OCI-M1 (cell line): ENCODE measurements at regions not wholly inside any gene's neighbourhood (a gene's known extent, or its start where the extent isn't known, plus 50 kb on each side); places are given as distances from the start of the nearest gene placed in this dataset.

Source experiments
- DNase-seq: peaks from one replicate; lab custom pipeline; 2025; lab: John Stamatoyannopoulos, UW

DNA sequence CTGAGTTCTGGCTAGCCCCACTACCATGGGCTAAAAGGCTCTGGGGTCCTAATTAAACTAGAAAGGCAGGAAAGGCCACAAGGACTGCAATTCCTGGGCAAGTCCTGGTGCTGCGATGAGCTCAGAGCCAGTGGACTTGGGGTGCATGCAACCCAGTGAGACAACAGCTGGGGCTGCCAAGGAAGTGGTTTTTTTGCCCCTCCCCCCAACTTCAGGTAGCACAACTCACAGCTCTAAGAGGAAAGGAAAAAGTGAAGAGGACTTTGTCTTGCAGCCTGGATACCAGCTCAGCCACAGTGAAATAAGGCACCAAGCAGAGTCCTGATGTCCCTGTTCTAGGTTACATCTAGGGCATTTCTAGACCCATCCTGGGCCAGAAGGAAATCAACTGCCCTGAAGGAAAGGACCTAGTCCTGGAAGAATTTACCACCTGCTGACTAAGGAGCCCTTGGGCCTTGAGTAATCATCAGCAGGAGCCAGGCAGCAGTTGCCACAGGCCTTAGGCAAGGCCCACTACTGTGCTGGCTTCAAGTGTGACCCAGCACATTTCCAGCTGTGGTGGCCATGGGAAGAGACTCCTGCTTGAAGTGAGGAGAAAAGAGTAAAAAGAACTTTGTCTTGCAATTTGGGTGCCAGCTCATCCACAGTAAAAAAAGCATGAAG is 358.4 kb downstream of the BTBD3 start:
- DNase-seq, result no peak

DNA sequence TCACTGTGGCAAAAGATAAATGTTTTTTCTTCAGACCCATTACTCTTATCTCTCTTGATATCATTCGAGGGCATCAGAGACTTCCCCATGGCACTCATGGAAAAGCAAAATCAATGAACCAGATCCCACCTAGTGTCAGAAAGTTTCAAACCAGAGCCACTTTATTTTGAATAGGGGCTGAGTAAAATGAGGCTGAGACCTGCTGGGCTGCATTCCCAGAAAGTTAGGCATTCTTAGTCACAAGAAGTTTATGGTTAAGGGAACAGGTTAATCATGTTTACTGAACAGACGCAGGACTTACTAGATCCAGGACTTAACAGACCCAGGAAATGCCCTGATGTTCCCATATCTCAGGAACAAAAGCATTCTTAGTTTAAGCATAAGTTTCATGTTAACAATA is 369.9 kb downstream of the BTBD3 start:
- DNase-seq, result no peak

DNA sequence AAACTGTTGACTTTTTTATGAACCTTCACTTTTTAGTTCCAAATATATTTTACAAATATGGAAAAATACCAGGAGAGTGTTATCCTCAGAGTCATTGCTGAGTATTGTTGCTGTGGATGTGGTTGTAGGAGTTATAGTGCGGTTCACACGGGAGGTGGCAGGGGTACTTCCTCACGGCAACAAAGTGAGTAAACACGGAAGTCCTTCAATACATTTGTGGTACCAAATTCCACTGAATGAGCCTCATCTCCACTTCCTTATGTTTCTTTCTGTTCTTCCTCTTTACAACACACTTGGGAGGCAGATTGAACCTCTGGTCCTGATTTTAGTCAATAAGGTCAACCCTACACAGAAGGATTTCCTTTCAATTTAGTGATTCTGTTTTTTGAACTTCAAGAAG is 371.8 kb downstream of the BTBD3 start:
- peak; percentile 6 for DNase-seq

DNA sequence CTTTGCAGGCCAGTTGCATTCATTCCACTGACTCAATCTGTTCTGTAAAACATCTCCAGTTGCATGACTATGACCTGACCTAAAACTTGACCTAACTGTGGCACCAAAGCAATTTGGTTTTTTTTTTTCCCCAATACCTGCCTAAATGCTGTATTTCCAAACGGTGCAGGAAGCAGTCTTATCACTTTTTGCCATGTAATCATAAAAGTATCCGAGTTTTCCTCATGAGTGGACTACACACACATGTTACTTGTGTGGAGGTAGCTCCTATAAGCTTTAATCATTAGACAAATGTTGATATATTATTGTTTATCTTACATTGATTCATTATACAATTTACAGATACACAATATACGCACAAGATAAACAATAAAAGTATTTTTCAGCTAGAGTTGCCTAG is 373.7 kb downstream of the BTBD3 start:
- no peak for DNase-seq

DNA sequence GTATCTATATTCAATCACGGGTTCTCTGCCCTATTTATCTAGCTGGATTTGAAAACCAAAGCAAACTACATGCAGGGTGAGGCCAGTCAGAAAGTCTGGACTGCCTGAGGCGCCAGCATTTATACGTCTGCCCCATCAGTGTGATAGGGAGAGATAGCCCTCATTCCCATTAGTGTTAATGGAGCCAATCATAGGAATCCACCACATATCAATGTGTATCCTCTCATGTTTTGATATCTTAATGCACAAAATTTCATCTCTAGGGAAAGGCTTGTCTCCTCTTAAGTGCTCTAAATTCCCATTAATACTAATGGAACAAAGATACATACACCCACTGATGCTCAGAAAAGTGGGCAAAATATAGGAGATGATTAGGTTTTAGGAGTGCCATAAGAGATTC is 376.2 kb downstream of the BTBD3 start:
- DNase-seq, result no peak

DNA sequence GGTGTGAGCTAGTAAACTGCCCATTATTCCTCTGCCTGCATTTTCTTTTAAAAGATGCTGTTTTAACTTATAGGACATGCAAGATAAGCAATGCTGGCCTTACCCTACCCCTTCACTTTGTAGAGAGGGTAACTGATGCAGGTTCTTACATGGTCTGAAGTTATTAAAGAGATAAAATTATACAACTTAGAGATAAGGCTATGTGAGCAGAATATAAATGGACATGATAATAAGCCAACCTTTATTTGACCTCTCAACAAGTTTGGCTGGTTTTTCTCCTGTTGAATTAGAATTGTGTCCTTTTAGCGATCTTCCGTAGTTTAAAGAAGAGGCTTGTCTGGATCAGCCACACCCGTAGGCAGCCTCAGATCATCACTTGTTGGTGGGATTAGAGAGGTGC is 377.0 kb downstream of the BTBD3 start:
- no peak for DNase-seq

DNA sequence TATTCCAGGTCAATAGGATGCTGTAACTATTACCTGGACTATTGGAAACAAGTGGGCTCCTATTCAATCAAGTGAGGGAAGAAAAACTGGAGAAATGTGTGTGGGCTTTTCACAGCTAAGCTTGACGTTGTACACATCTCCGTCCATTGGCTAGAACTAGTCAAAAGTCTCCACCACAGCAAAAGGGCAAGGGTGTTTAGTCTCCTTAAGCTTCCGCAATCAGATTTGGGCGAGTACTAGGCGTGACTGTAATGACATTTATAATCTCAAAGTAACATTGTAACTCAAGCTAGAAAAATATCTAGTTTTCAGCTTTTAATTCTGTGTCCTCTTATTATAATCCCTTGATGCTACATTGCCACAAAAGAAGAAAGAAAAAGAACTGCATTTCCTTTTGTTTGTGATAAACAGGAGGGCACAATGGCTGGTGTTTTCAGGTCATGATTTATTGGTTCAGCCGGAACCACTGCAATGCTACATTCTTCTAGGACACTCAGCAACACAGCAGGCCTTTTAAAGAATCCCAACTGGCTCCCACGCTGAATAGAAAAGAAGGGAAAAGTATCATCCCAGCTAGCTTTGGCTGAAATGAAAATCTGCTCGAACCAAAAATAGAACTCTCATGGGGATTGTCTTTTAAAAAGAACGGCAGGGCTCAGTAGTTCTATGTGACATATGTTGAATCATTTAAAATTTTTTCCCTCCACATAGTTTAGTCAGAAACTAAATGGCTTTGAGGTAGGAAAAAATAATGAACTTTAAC is 387.7 kb downstream of the BTBD3 start:
- no peak for DNase-seq

DNA sequence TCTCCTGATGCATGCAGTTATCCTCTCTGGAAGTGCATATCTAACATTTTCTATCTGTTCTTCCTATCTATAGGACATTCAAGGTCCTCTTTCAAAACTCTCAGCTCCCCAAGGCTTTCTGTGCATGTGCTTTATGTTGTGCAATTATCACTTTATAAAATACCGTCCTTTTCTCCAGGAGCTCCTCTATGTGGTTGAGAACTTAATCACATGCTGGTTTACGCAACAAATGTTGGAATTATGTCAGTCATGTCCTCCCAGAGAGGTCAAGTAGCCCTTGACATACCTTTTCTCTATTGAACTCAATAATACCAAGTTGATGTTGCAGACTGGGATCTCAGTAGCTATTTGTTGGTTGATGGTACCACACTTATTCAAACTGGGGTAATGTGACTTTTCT is 388.4 kb downstream of the BTBD3 start:
- DNase-seq, result no peak

DNA sequence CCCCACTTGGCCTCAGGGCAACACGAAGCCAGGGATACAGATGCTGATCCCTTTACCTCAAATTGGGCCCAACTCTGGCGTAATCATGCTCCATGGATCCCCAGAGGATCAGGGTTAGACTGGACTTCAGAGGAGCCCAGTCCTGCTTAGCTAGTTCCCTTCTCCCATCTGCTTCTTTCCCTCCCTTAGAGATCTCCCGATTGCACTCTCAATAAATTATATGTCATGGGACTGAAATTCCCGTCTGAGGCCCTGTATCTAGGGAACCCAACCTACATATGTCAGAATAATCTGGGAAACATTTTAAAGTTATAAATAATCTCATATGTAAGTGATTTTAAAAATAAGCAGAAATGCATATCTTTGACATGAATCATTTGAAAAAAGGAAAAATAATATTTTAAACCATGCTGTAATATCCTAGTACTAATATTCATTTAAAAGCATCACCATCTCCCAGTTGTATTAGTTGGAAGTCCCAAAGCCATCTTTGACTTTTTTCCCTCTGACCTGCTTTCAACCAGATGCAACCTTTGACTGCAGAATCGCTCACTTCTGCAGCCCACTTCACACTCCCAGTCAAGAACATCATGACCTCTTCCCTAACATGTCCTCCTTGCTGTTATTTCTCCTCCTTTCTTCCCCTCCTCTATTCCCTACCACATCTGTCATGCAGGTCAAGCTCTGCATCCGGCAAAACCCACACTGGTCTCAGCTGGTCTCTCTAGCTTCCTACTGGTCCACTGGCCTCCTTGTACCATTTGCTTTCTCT is 393.6 kb downstream of the BTBD3 start:
- no peak for DNase-seq

DNA sequence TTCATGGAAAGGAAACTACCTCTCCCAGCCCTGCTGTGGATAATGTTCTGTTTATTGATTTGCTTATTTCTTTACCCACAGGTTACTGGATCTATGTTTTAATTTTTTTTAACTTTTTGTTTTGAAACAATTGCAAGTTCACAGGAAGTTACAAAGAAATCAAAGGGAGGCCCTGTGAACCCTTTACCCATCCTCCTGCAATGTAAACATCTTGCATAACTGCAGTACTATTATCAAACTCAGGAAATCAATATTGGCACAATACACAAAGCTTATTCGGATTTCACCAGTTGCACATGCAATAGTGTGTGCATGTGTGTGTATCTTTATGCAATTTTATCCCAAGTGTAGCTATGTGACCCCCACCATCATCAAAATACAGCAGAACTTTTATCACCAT is 398.0 kb downstream of the BTBD3 start:
- no peak for DNase-seq

DNA sequence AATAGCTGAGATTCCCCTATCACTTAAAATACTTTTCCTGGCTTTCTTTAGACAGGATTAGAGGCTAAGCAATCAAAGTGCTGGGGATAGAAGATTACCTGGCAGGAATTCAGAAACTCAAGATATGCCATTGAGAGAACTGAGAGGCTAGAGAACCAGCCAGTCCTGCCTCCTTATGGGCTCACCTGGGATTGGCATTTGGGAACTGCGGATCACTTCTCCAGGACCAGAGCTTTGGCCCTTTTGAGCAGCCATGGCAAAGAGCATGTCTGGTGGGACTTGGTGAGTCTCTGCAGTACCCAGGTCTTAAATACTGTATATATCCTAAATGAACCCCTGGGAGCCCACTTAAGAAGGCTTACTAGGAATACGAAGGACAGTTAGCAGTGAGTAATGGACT is 399.1 kb downstream of the BTBD3 start:
- DNase-seq, result no peak

DNA sequence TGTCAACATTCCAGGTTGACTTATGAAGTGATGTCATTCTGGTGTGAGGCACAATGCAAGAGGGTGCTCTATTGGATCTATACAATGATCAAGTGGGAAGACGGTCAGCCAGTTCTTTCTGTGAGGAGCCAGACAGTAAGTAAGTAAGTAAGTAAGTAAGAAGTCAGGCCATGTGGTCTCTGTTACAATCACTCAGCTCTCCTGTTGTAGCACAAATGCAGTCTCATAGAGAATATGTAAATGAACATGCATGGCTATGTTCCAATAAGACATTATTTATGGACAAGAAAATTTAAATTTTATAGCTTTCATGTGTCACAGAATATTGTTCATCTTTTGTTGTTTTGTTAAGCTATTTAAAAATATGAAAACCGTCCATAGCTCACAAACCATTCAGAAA is 399.7 kb downstream of the BTBD3 start:
- no peak for DNase-seq

DNA sequence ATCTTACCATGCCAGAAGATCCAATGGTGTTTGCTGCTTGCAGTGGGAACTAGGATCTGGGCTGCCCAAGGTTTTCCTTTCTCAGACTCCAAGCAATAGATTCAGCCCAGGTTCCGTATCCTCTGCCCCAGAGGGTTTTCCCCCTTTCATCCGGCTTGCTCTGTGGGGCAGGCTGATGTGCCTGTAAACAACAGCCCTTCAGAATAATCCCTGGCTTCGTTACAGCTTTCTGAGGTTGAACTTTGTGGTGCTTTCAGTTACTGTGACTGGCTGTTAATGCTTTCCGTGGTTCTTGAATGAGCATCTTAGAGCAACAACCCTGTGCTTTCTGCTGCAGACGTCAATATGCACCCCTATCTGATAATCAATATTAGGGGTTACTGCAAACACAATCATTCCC is 400.4 kb downstream of the BTBD3 start:
- DNase-seq, result no peak

DNA sequence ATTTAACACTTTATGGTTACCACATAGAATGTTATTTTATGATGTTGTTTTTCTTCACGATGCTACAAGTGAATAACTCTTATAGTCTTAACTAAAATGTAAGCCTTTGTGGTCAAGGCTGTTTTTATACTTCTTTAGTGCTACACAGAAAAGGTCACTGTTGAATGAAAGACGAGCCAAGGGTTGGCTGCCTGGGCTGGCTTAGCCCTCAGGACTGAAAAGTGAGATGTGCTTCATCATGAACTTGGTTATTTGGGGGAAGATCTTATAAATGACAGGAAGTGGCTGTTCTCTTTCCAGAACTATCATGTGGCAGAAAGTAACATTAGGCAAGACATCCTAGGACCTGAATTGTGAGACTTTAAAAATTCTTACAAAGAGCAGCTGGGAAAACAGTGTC is 404.0 kb downstream of the BTBD3 start:
- no peak for DNase-seq

DNA sequence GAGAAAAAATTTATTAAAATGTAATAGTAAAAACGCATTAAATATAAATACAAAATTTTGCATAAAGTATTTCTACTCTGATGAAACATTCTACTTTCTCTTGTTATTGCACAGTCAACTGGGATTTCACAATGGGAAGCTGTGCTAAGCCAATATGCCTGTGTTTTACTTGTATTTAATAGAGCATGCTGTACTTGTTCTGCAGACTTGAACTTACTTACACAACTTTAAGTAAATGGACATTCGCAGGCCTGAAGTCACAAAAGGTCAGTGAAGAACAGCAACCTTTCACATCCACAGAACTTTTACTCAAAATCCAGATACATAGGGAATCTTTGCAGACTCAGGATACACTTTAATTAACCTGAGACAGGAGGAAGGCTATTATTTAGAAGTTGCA is 409.5 kb downstream of the BTBD3 start:
- no peak for DNase-seq

DNA sequence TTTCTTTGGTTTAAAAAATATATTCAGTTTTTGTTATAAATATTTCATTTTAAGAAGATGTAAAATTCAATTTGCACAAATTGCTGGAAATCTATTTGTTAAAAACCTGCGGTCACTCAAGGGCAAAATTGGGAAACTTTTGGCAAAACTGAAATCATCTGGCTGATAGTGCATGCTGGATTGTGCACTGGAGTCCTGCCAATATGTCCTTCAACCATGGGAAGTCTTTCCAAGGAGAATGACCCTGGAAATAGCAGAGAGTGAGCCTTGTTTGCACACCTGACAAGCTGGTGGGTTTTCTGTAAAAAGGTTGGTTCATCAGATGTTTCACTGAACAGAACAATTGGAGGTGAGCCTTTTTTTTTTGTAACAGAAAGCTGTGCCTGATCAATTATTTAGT is 413.5 kb downstream of the BTBD3 start:
- no peak for DNase-seq

DNA sequence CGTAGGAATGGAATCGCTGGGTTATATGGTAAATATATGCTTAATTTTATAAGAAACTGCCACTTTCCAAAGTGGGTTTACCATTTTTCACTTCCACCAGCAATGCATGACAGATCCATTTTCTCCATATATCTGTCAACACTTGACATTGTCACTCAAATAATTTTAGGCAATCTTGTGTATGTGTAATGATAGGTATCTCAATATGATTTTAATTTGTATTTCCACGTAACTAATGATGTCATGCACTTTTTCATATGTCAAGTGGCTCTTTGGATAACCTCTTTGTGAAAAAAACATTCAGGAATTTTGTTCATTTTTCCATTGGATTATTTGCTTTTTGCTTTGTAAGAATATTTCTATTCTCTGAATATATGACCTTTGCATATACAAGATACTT is 419.9 kb downstream of the BTBD3 start:
- no peak for DNase-seq

DNA sequence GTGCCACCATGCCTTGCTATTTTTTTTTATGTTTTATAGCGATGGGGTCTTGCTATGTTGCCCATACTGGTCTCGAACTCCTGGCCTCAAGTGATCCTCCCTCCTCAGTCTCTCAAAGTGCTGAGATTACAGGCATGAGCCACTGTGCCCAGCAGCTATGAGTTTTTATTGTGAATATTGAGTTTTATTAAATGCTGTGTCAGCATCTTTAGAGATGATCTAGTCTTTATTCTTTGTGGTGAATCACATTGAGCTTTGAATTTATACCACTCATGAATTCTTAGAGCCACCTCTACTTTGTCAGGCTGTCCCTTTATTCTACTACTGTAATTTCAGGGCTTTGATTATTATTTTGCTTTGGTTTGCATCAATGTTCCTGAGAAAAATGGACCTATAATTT is 428.3 kb downstream of the BTBD3 start:
- no peak for DNase-seq

DNA sequence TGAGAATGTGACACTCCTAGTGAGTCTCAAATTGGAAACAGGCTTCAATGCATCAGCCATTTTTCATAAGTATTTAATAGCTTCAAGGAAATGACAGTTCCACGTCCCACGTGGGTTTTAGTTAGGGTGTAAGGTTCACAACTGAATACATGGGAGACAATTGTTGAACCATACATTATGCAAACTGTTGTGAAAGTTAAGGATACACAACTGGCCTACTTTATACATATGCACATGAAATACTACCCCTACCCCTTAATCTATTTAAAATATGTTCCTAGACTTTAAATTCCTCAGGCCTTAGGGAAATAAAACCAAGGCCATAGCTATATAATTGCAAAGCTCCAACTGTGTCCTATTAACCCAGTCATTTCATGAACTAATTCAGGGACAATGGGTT is 436.1 kb downstream of the BTBD3 start:
- no peak for DNase-seq

DNA sequence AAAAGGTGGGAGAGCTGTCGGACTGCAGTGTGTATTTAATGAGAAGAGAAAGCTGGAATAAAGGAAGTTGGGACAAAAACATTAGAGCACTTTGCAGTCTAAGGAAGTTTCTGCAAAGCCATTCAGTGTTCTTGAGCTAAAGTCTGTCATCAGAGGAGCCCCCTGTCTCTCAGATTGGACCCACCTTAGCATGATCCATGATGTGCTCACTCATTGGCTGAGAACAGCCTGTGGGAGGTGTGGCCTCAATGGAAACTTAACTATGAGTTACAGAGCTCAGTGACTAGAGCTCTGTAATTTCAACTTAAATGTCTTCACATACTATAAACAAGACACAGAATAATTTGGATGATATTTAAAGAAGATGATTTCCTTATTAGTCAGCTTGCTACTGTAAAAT is 437.0 kb downstream of the BTBD3 start:
- peak; percentile 14 for DNase-seq

DNA sequence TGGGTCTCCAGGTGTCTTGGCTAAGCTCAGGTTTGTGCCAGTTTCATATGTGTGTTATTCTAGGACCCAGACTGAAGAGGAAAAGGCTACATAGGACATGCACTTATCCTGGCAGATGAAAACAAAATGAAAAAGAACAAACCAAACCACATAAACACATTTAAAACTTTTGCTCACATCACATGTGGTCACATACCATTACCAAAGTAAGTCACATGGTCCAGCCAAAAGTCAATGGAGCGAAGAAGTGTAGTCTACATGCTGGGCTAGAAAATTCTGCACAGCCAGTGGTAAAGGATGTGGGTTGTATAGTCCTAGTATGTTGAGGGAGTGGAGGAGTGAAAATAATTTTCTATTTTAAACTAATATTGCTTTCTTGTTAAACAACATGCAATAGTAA is 437.5 kb downstream of the BTBD3 start:
- no peak for DNase-seq

DNA sequence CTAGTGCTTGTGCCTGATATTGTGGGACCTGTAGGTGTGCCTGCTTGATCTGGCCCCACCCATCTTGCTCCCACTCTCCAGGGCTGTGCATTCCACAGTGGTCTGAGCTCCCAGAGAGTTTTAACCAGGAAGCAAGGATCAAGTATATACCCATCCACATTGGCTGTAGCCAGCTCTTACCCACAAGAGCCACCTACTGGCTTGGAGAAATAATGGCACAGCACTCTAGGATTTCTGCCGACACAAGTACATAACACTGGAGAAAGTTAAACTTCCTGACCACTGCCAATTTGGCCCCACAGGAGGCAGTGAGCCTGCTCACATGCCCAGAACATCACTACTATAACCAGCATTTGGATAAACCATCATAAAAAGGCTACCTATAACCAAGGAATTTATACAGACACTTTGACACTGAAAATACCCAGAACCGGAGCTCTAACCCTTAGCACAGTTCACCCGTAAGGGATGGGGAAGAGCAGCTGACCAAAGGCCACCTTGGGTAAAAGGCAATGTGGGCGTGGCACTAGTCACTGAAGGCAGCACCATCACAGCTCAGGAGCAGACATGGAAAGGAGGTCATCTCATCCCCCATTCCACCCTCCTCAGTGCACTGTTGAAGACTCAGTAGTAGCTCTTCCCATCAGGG is 440.4 kb downstream of the BTBD3 start:
- DNase-seq, result no peak

DNA sequence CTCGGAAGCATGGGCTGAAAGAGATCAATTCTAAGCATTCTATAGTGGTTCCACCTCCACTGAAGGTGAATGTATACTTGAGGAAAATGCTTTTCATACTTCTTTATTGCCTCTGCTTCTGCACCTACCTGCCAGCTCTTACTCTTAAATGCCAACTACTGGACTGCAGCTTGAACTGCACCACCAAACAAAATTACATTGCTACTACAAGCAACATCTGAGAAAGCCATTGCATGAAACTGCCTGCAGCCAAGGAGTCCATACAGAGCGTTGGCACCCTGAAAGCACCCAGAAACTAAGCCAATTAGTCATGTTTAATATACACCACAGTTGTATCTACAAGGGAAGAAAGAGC is 440.9 kb downstream of the BTBD3 start:
- DNase-seq, result peak; percentile 3
